ENCODE measurements at regions not wholly inside any gene's neighbourhood (a gene's known extent, or its start where the extent isn't known, plus 50 kb on each side); places are given as distances from the start of the nearest gene placed in this dataset.

- Mint-ChIP-seq H3K27me3 (peaks cover 41% of the 10 kb centered on the region in 2 donors), H3K36me3 (ENCODE audit: insufficient read depth) (no peaks in the 10 kb centered on the region), H3K9me3 (peaks cover 17 to 32% of the 10 kb centered on the region in 2 donors), H3K27ac (no peak overlapping the region), H3K4me3 (no peak overlapping the region), H3K4me1 (ENCODE audit: low read depth in 2 of 2) (no peaks in the 10 kb centered on the region)
- DNase-seq (no peak), ATAC-seq (replicated peaks) (no peak)
Measured at GRCh38 chr2:126602334-126602733, 53.6 kb upstream of the GYPC start.

All from effector memory CD8-positive, alpha-beta T cell (primary cell).